Fibroblast of lung (primary cell): ENCODE measurements at regions not wholly inside any gene's neighbourhood (a gene's known extent, or its start where the extent isn't known, plus 50 kb on each side); places are given as distances from the start of the nearest gene placed in this dataset.

Experiments
- EZH2 ChIP-seq: IDR thresholded peaks from 2 replicates; pipeline ENCODE4 v1.5.1; 2012; ENCODE audit warnings: low read length, control low read depth, mild to moderate bottlenecking; ENCODE audit errors: missing control alignments
- TF ChIP-seq, protein P1 (sequence below), 2 donors: IDR thresholded peaks in 1 of 2; conservative IDR thresholded peaks in 1 of 2; 1 replicate in 1 of 2; 2 replicates in 1 of 2; pipeline ENCODE4 v1.5.1; 2011 to 2012; ENCODE audit warnings: low read length in 2 of 2, control low read depth in 1 of 2, inconsistent platforms in 1 of 2, low read depth in 1 of 2, mild to moderate bottlenecking in 1 of 2

DNA sequence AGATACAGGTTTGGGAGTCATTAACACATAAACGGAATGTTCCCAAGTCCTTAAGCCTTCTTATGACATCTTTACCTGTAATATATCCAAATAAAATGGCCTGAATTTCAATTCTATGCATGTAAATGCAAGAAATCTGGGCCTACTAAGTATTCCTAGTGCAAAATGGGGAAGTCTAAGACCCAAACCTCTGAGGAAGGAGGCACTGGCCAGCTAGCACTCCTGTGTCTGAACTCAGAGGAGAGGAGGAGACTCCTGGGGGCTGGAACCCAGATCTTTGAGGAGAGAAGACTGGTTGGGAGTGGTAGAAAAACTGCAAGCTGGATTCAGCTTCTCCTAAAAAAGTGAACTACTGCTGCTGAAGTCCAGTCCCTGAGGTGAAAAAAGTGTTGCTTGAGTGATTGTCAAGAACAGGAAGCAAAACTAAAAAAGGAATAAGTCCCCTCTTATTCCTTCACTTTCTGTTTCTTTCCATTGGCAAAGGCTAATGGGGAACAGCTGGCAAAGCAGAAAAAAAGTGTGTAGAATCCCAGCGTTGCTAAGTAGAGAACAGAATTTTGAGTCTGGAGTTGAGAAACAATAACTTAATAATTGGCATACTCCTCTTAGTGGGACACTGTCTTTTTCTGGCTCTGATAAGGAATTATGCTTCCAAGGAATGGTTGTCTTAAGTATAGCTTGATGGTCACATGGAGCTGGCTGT lies 54.8 kb upstream of the ATP2C1 start:
- TF ChIP-seq, protein P1, sequence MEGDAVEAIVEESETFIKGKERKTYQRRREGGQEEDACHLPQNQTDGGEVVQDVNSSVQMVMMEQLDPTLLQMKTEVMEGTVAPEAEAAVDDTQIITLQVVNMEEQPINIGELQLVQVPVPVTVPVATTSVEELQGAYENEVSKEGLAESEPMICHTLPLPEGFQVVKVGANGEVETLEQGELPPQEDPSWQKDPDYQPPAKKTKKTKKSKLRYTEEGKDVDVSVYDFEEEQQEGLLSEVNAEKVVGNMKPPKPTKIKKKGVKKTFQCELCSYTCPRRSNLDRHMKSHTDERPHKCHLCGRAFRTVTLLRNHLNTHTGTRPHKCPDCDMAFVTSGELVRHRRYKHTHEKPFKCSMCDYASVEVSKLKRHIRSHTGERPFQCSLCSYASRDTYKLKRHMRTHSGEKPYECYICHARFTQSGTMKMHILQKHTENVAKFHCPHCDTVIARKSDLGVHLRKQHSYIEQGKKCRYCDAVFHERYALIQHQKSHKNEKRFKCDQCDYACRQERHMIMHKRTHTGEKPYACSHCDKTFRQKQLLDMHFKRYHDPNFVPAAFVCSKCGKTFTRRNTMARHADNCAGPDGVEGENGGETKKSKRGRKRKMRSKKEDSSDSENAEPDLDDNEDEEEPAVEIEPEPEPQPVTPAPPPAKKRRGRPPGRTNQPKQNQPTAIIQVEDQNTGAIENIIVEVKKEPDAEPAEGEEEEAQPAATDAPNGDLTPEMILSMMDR (conservative IDR thresholded peaks at IDR 0.05 in 1 of 2, IDR thresholded peaks at IDR 0.05 in 1 of 2; ENCODE audit: low read depth in 1 of 2, low read length in 2 of 2), result no peak
- TF ChIP-seq EZH2, result no peak
